ENCODE measurements at regions not wholly inside any gene's neighbourhood (a gene's known extent, or its start where the extent isn't known, plus 50 kb on each side); places are given as distances from the start of the nearest gene placed in this dataset.

- DNase-seq (ENCODE audit: low spot score), result no peak
Measured at GRCh38 chr6:40909811-40910210, 129.2 kb downstream of the UNC5CL start.

GRCh38 chr6:40907198-40907701, 131.8 kb downstream of the UNC5CL start:
- peak; percentile 12 for DNase-seq (ENCODE audit: low spot score)

- peak; percentile 21 for DNase-seq (ENCODE audit: low spot score)
Measured at GRCh38 chr6:40906759-40907158, 132.3 kb downstream of the UNC5CL start.

GRCh38 chr6:40904583-40905194, 134.3 kb downstream of the UNC5CL start:
- DNase-seq (ENCODE audit: low spot score), result no peak

GRCh38 chr6:40903456-40903855, 135.6 kb downstream of the UNC5CL start:
- DNase-seq (ENCODE audit: low spot score), result no peak

- no peak for DNase-seq (ENCODE audit: low spot score)
Measured at GRCh38 chr6:40901322-40902055, 137.5 kb downstream of the UNC5CL start.

GRCh38 chr6:40900791-40901190, 138.2 kb downstream of the UNC5CL start:
- DNase-seq (ENCODE audit: low spot score), result no peak

- DNase-seq (ENCODE audit: low spot score), result no peak
Measured at GRCh38 chr6:40899684-40900155, 139.3 kb downstream of the UNC5CL start.

- DNase-seq (ENCODE audit: low spot score), result no peak
Measured at GRCh38 chr6:40898073-40898472, 140.9 kb downstream of the UNC5CL start.

GRCh38 chr6:40897390-40898003, 141.5 kb downstream of the UNC5CL start:
- DNase-seq (ENCODE audit: low spot score), result no peak

- DNase-seq (ENCODE audit: low spot score), result no peak
Measured at GRCh38 chr6:40896696-40897095, 142.3 kb downstream of the UNC5CL start.

GRCh38 chr6:40894962-40895799, 143.8 kb downstream of the UNC5CL start:
- peak; percentile 63 for DNase-seq (ENCODE audit: low spot score)

GRCh38 chr6:40893021-40893420, 146.0 kb downstream of the UNC5CL start:
- no peak for DNase-seq (ENCODE audit: low spot score)

GRCh38 chr6:40892223-40892622, 146.8 kb downstream of the UNC5CL start:
- no peak for DNase-seq (ENCODE audit: low spot score)

- no peak for DNase-seq (ENCODE audit: low spot score)
Measured at GRCh38 chr6:40891686-40892085, 147.3 kb downstream of the UNC5CL start.

GRCh38 chr6:40891131-40891530, 147.9 kb downstream of the UNC5CL start:
- no peak for DNase-seq (ENCODE audit: low spot score)

GRCh38 chr6:40889137-40889832, 149.7 kb downstream of the UNC5CL start:
- no peak for DNase-seq (ENCODE audit: low spot score)

GRCh38 chr6:40888456-40888990, 150.5 kb downstream of the UNC5CL start:
- DNase-seq (ENCODE audit: low spot score), result no peak

GRCh38 chr6:40887792-40888340, 151.2 kb downstream of the UNC5CL start:
- no peak for DNase-seq (ENCODE audit: low spot score)

GRCh38 chr6:40887079-40887791, 151.8 kb downstream of the UNC5CL start:
- DNase-seq (ENCODE audit: low spot score), result no peak

Measured in HT-29 (cell line).